Mesodermal cell (in vitro differentiated cells): ENCODE measurements at regions not wholly inside any gene's neighbourhood (a gene's known extent, or its start where the extent isn't known, plus 50 kb on each side); places are given as distances from the start of the nearest gene placed in this dataset.

ENCODE experiments used
- H3K27ac ChIP-seq: 2 replicates; pipeline ENCODE4 v1.7.0; 2013; ENCODE audit warnings: mild to moderate bottlenecking, low read depth, low read length, moderate library complexity; ENCODE audit not compliant: severe bottlenecking
- H3K36me3 ChIP-seq: 2 replicates; pipeline ENCODE4 v1.7.1; 2013; ENCODE audit warnings: mild to moderate bottlenecking, low read length, moderate library complexity; ENCODE audit not compliant: control insufficient read depth, insufficient read depth
- H3K4me1 ChIP-seq: one replicate; pipeline ENCODE4 v1.7.1; 2013; ENCODE audit warnings: mild to moderate bottlenecking, low read length; ENCODE audit not compliant: insufficient read depth, control insufficient read depth, poor library complexity, severe bottlenecking
- H3K4me3 ChIP-seq: 2 replicates; pipeline ENCODE4 v1.7.0; 2013; ENCODE audit warnings: low read length, control low read depth, mild to moderate bottlenecking; ENCODE audit not compliant: insufficient read depth, poor library complexity, severe bottlenecking; ENCODE audit errors: extremely low read depth
- H3K9me3 ChIP-seq: 2 replicates; pipeline ENCODE4 v1.7.1; 2013; ENCODE audit warnings: mild to moderate bottlenecking, low read length, moderate library complexity; ENCODE audit not compliant: control insufficient read depth
- WGBS, 2 experiments: methylation state at CpG; one replicate each; pipeline ENCODE4 v1.1.5; 2013; ENCODE audit warnings: missing lambda C conversion rate in 2 of 2; ENCODE audit not compliant: insufficient coverage in 2 of 2; 5-methylcytosine and 5-hydroxymethylcytosine counted together

GRCh38 chr9:18238254-18238653 is 235.7 kb upstream of the ADAMTSL1 start:
- H3K4me1 ChIP-seq = peaks cover 10% of the 10 kb centered on the region
- WGBS, 2 experiments = 60 to 75% methylated on average over 1 of the region's 2 CpGs

DNA sequence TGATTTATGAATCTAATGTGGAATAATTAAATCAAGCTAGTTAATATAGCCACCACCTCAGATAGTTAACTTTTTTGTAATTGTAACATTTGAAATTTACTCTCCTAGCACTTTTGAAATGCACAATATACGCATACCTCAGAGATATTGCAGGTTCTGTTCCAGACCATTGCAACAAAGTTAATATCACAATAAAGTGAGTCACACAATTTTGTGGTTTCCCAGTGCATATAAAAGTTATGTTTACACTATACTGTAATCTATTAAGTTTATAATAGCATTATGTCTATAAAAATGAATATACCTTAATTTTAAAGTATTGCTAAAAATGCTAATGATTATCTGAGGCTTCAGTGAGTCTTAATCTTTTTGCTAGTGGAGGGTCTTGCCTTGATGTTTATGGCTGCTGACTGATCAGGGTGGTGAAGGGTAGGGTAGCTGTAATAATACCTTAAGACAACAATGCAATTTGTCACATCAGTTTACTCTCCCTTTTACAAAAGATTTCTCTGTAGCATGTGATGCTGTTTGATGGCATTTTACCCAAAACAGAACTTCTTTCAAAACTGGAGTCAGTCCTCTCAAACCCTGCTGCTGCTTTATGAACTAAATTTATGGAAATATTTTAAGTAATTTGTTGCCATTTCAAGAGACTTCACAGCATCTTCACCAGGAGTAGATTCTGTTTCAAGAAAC is 235.1 kb upstream of the ADAMTSL1 start:
- Histone ChIP-seq H3K9me3 (peaks cover 7% of the 10 kb centered on the region), H3K4me3 (no peak overlapping the region), H3K36me3 (no peaks in the 10 kb centered on the region), H3K27ac (no peak overlapping the region), H3K4me1 (peaks cover 10% of the 10 kb centered on the region)
- no CpG with 5 or more reads among the region's 1 CpG for WGBS, 2 experiments

More at GRCh38 chr9:18238254-18238653, 235.7 kb upstream of the ADAMTSL1 start:
- Histone ChIP-seq H3K4me3 (no peak overlapping the region), H3K9me3 (peaks cover 5% of the 10 kb centered on the region), H3K27ac (no peak overlapping the region), H3K36me3 (no peaks in the 10 kb centered on the region)

DNA sequence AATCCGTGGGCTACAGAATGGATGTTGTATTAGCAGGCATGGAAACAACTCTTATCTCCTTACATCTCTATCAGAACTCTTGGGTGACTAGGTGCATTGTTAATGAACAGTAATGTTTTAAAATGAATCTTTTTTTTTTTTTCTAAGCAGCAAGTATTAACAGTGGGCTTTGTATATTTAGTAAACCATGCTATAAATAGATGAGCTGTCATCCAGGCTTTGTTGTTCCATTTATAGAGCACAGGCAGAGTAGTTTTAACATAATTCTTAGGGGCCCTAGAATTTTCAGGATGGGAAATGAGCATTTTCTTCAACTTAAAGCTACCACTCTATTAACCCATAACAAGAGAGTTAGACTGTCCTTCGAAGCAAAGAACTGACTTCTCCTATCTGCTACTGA is 233.7 kb upstream of the ADAMTSL1 start:
- no CpG with 5 or more reads among the region's 2 CpGs for WGBS, 2 experiments
- peaks cover 7% of the 10 kb centered on the region for H3K9me3 ChIP-seq
- no peak overlapping the region for H3K4me3 ChIP-seq

GRCh38 chr9:18245911-18246310 is 228.0 kb upstream of the ADAMTSL1 start:
- WGBS, 2 experiments = 100% methylated on average over 1 of the region's 4 CpGs
- no peak overlapping the region for H3K27ac ChIP-seq
- H3K4me3 ChIP-seq = no peak overlapping the region
- no peaks in the 10 kb centered on the region for H3K4me1 ChIP-seq
- no peaks in the 10 kb centered on the region for H3K36me3 ChIP-seq
- H3K9me3 ChIP-seq = peaks cover 7% of the 10 kb centered on the region

More for the DNA sequence above, 233.7 kb upstream of the ADAMTSL1 start:
- no peaks in the 10 kb centered on the region for H3K36me3 ChIP-seq
- H3K4me1 ChIP-seq = peaks cover 10% of the 10 kb centered on the region
- no peak overlapping the region for H3K27ac ChIP-seq

DNA sequence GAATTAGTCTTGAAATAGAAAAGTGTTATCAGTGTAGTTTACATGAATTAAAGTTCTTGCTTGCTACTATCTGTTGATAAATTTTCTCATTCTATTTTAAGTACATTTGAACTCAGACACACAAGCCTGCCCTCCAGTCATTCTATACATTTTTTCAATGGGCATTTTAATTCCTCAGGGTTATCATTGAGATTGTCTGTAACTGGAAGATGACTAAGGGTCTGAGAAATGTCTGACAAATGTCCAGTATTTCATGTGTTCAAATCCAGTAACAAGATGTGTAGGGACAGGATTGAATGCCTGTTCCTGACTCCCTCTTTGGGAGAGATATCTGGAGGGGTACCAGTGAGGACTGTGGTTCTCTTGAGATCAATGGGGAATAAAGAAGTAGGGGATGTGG is 223.9 kb upstream of the ADAMTSL1 start:
- no peaks in the 10 kb centered on the region for H3K4me1 ChIP-seq
- no peaks in the 10 kb centered on the region for H3K9me3 ChIP-seq
- no peaks in the 10 kb centered on the region for H3K36me3 ChIP-seq
- H3K4me3 ChIP-seq = no peak overlapping the region
- H3K27ac ChIP-seq = no peak overlapping the region

- WGBS, 2 experiments = 95 to 100% methylated on average over 1 to 4 of the region's 9 CpGs
- no peak overlapping the region for H3K4me3 ChIP-seq
- no peak overlapping the region for H3K27ac ChIP-seq
- no peaks in the 10 kb centered on the region for H3K36me3 ChIP-seq
- no peaks in the 10 kb centered on the region for H3K4me1 ChIP-seq
- H3K9me3 ChIP-seq = no peaks in the 10 kb centered on the region
These were observed 220.0 kb upstream of the ADAMTSL1 start for GRCh38 chr9:18253950-18254349.

DNA sequence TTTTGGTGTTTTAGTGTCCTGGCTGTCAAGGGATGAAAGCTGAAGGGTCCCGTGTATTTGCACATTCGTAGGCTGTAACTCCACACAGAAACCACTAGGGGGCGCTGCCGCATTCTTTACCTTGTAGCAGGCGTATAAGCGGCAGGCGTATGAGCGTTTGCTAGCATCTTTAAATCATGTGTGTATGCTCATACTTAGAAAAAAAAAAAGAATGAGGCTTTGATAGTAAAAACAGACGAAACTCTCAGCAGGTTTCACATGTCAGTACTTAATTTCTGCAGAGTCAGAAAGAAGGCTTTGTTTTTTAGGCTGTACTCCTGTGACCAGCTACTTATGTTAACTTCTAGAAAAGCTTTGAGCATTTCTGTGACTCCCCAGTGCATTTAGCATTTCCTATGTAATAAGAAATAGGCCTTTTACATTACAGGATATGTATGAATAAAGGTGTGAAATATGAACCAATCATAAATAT is 218.8 kb upstream of the ADAMTSL1 start:
- Histone ChIP-seq H3K36me3 (no peaks in the 10 kb centered on the region), H3K4me1 (no peaks in the 10 kb centered on the region), H3K27ac (no peak overlapping the region), H3K9me3 (no peaks in the 10 kb centered on the region), H3K4me3 (no peak overlapping the region)
- 0% methylated on average over 1 to 7 of the region's 9 CpGs for WGBS, 2 experiments

GRCh38 chr9:18255747-18256146 is 218.2 kb upstream of the ADAMTSL1 start:
- H3K9me3 ChIP-seq = no peaks in the 10 kb centered on the region
- 81 to 95% methylated on average over 2 to 3 of the region's 4 CpGs for WGBS, 2 experiments
- H3K4me1 ChIP-seq = no peaks in the 10 kb centered on the region
- H3K27ac ChIP-seq = no peak overlapping the region
- no peak overlapping the region for H3K4me3 ChIP-seq
- no peaks in the 10 kb centered on the region for H3K36me3 ChIP-seq

- no peaks in the 10 kb centered on the region for H3K36me3 ChIP-seq
- no peak overlapping the region for H3K4me3 ChIP-seq
- no peaks in the 10 kb centered on the region for H3K4me1 ChIP-seq
- WGBS, 2 experiments = 82 to 85% methylated on average over 3 of the region's 3 CpGs
- H3K27ac ChIP-seq = no peak overlapping the region
- no peaks in the 10 kb centered on the region for H3K9me3 ChIP-seq
These were observed 217.4 kb upstream of the ADAMTSL1 start for GRCh38 chr9:18256568-18256967.

DNA sequence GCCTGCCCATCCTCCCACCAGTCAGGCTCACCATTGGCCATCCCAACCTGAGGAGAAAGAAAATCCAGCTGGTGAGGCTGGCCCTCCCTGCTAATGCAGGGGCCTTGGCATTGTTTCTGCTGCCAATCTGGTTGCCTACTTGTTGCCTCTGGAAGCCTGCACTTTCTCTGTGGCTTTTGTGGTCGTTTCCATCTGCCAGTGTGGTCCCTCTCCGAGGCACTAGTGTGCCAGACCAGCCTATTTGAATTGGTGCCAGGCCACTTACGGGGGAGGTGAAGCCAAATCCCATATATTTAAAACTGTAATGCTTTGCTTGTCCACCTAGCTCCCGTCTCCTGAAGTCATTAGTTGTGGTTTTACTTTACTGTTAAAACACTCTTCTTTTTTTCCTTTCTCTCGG is 213.4 kb upstream of the ADAMTSL1 start:
- H3K27ac ChIP-seq = no peak overlapping the region
- 73 to 88% methylated on average over 2 of the region's 5 CpGs for WGBS, 2 experiments
- H3K4me1 ChIP-seq = peaks cover 3% of the 10 kb centered on the region
- no peaks in the 10 kb centered on the region for H3K9me3 ChIP-seq
- H3K4me3 ChIP-seq = no peak overlapping the region
- no peaks in the 10 kb centered on the region for H3K36me3 ChIP-seq

DNA sequence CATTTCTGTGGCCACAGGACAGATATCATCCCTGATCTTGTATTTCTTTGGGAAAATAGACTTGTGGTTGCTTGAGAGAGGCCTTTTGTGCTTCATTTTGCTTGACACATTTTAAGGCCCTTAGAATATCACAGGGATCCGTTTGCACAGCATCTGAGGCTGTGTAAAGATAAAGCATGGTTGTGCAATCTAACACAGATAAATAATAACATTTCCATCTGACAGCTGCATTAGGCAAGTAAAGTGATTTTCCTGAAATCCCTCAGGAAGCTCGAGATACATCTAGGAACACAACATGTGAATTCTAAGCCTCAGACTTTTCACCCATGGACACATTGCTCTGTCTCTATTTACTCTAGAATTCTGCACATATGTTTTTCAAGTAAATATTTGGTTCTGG is 212.8 kb upstream of the ADAMTSL1 start:
- H3K9me3 ChIP-seq = no peaks in the 10 kb centered on the region
- peaks cover 3% of the 10 kb centered on the region for H3K4me1 ChIP-seq
- WGBS, 2 experiments = no CpG with 5 or more reads among the region's 2 CpGs
- H3K4me3 ChIP-seq = no peak overlapping the region
- no peaks in the 10 kb centered on the region for H3K36me3 ChIP-seq
- H3K27ac ChIP-seq = no peak overlapping the region
